HepG2 (cell line): ENCODE measurements at regions not wholly inside any gene's neighbourhood (a gene's known extent, or its start where the extent isn't known, plus 50 kb on each side); places are given as distances from the start of the nearest gene placed in this dataset.

Experiments
- ATF3 ChIP-seq: sonication (generic); formaldehyde crosslinking; IDR thresholded peaks from 2 replicates; pipeline ENCODE4 v1.4.0; 2020; ENCODE audit warnings: missing genetic modification reagents
- CC2D1A ChIP-seq: sonication (generic); formaldehyde crosslinking; IDR thresholded peaks from 2 replicates; pipeline ENCODE4 v1.8.1; 2023; ENCODE audit warnings: mild to moderate bottlenecking, missing genetic modification reagents
- DNMT1 ChIP-seq: sonication (generic); formaldehyde crosslinking; IDR thresholded peaks from 2 replicates; pipeline ENCODE4 v1.5.1; 2020; ENCODE audit warnings: mild to moderate bottlenecking, missing genetic modification reagents
- ETV6 ChIP-seq: sonication (generic); formaldehyde crosslinking; conservative IDR thresholded peaks from 2 replicates; pipeline ENCODE4 v1.4.0; 2020; ENCODE audit warnings: missing genetic modification reagents
- HNF4A ChIP-seq: sonication (generic); formaldehyde crosslinking; IDR thresholded peaks from 2 replicates; pipeline ENCODE4 v1.4.0; 2020; ENCODE audit warnings: missing genetic modification reagents
- ONECUT2 ChIP-seq: sonication (generic); formaldehyde crosslinking; IDR thresholded peaks from 2 replicates; pipeline ENCODE4 v1.4.0; 2020; ENCODE audit warnings: missing genetic modification reagents
- PCBP1 ChIP-seq: fragments of 200-400 bp; formaldehyde crosslinking; IDR thresholded peaks from 2 replicates; pipeline ENCODE4 v1.6.1; 2017; ENCODE audit warnings: mild to moderate bottlenecking, low read depth, low read length, borderline replicate concordance
- PLRG1 ChIP-seq: fragments of 450-650 bp; conservative IDR thresholded peaks from 2 replicates; pipeline ENCODE4 v1.6.1; 2016
- SIX1 ChIP-seq: sonication (generic); formaldehyde crosslinking; IDR thresholded peaks from 2 replicates; pipeline ENCODE4 v1.4.0; 2020; ENCODE audit warnings: missing genetic modification reagents, borderline replicate concordance
- SP2 ChIP-seq: sonication (generic); formaldehyde crosslinking; IDR thresholded peaks from 2 replicates; pipeline ENCODE4 v1.5.1; 2020; ENCODE audit warnings: mild to moderate bottlenecking, missing genetic modification reagents
- TOPORS ChIP-seq: sonication (generic); formaldehyde crosslinking; IDR thresholded peaks from 2 replicates; pipeline ENCODE4 v1.8.0; 2023; ENCODE audit warnings: mild to moderate bottlenecking, missing genetic modification reagents
- ZBTB21 ChIP-seq: sonication (generic); formaldehyde crosslinking; IDR thresholded peaks from 2 replicates; pipeline ENCODE4 v1.4.0; 2020; ENCODE audit warnings: missing genetic modification reagents
- ZNF207 ChIP-seq: fragments of 450-650 bp; IDR thresholded peaks from 2 replicates; pipeline ENCODE4 v1.6.1; 2016; ENCODE audit warnings: antibody characterized with exemption, borderline replicate concordance
- ZNF282 ChIP-seq: fragments of 450-650 bp; IDR thresholded peaks from 2 replicates; pipeline ENCODE4 v1.6.1; 2018; ENCODE audit not compliant: partially characterized antibody
- ZNF343 ChIP-seq: sonication (generic); formaldehyde crosslinking; IDR thresholded peaks from 2 replicates; pipeline ENCODE4 v1.4.0; 2020; ENCODE audit warnings: mild to moderate bottlenecking, missing genetic modification reagents
- ZNF44 ChIP-seq: sonication (generic); formaldehyde crosslinking; IDR thresholded peaks from 2 replicates; pipeline ENCODE4 v1.5.1; 2020; ENCODE audit warnings: mild to moderate bottlenecking, missing genetic modification reagents
- ZNF460 ChIP-seq: sonication (generic); formaldehyde crosslinking; IDR thresholded peaks from 2 replicates; pipeline ENCODE4 v1.5.1; 2020; ENCODE audit warnings: missing genetic modification reagents, mild to moderate bottlenecking, borderline replicate concordance
- ZNF567 ChIP-seq: sonication (generic); formaldehyde crosslinking; IDR thresholded peaks from 2 replicates; pipeline ENCODE4 v1.8.1; 2023; ENCODE audit warnings: mild to moderate bottlenecking, missing genetic modification reagents, borderline replicate concordance
- ZNF879 ChIP-seq: sonication (generic); formaldehyde crosslinking; IDR thresholded peaks from 2 replicates; pipeline ENCODE4 v1.8.1; 2023; ENCODE audit warnings: missing genetic modification reagents
- TF ChIP-seq, protein P1 (sequence below): sonication (generic); formaldehyde crosslinking; IDR thresholded peaks from 2 replicates; pipeline ENCODE4 v1.8.0; 2022; ENCODE audit warnings: missing genetic modification reagents, low read depth, mild to moderate bottlenecking, borderline replicate concordance
- TF ChIP-seq, protein P2 (sequence below): fragments of 450-650 bp; IDR thresholded peaks from 2 replicates; pipeline ENCODE4 v1.6.1; 2016
- TF ChIP-seq, protein P3 (sequence below): sonication (generic); formaldehyde crosslinking; IDR thresholded peaks from 2 replicates; pipeline ENCODE4 v1.5.1; 2020; ENCODE audit warnings: mild to moderate bottlenecking, missing genetic modification reagents, moderate library complexity

DNA sequence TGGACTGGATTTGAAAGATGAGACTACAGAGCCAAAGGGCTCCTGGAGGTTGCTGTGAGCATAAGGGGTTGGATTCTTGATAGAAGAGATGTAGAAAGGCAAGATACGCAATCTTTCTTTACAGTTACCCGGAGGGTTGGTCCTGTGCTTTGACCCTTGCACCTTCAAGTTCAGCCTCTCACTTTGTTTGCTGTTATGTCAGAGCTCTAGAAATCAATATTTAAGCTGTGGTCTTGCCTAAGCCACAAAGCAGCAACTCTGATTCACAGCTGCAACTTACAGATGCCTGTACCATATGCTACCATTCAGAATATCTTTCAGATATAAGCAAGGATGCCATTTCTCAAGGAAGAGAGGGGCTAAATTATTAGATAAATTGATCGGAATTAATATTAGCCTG is 943.1 kb upstream of the LRRTM1 start (continued):
- TF ChIP-seq ZBTB21 (CRISPR knock-in tag), result no peak
- TF ChIP-seq PLRG1, result no peak
- peak; percentile 98 for TF ChIP-seq ONECUT2
- TF ChIP-seq ZNF343 (CRISPR knock-in tag), result no peak
- TF ChIP-seq, protein P1, sequence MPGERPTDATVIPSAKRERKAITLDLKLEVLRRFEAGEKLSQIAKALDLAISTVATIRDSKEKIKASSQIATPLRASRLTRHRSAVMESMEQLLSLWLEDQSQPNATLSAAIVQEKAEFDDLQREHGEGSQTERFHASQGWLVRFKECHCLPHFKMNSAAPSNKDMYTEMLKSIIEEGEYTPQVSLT (CRISPR knock-in tag), result no peak
- TF ChIP-seq ZNF44, result no peak
- no peak for TF ChIP-seq ATF3 (CRISPR knock-in tag)
- no peak for TF ChIP-seq ZNF282
- no peak for TF ChIP-seq DNMT1 (CRISPR knock-in tag)
- TF ChIP-seq ZNF460, result no peak
- TF ChIP-seq, protein P2, sequence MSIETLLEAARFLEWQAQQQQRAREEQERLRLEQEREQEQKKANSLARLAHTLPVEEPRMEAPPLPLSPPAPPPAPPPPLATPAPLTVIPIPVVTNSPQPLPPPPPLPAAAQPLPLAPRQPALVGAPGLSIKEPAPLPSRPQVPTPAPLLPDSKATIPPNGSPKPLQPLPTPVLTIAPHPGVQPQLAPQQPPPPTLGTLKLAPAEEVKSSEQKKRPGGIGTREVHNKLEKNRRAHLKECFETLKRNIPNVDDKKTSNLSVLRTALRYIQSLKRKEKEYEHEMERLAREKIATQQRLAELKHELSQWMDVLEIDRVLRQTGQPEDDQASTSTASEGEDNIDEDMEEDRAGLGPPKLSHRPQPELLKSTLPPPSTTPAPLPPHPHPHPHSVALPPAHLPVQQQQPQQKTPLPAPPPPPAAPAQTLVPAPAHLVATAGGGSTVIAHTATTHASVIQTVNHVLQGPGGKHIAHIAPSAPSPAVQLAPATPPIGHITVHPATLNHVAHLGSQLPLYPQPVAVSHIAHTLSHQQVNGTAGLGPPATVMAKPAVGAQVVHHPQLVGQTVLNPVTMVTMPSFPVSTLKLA, result no peak
- TF ChIP-seq TOPORS (CRISPR knock-in tag), result no peak
- TF ChIP-seq SIX1, result 0 out of 2 replicates have a peak, but pooled peaks have one; percentile 18
- TF ChIP-seq ZNF207, result no peak
- TF ChIP-seq ETV6 (CRISPR knock-in tag), result no peak
- TF ChIP-seq PCBP1, result no peak
- TF ChIP-seq ZNF567 (CRISPR knock-in tag), result no peak
- TF ChIP-seq CC2D1A (CRISPR knock-in tag), result no peak
- TF ChIP-seq ZNF879 (CRISPR knock-in tag), result no peak
- peak; percentile 95 for TF ChIP-seq HNF4A (CRISPR knock-in tag)
- no peak for TF ChIP-seq SP2
- TF ChIP-seq, protein P3, sequence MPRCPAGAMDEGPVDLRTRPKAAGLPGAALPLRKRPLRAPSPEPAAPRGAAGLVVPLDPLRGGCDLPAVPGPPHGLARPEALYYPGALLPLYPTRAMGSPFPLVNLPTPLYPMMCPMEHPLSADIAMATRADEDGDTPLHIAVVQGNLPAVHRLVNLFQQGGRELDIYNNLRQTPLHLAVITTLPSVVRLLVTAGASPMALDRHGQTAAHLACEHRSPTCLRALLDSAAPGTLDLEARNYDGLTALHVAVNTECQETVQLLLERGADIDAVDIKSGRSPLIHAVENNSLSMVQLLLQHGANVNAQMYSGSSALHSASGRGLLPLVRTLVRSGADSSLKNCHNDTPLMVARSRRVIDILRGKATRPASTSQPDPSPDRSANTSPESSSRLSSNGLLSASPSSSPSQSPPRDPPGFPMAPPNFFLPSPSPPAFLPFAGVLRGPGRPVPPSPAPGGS (CRISPR knock-in tag), result no peak
